CD4-positive, CD25-positive, alpha-beta regulatory T cell (primary cell): ENCODE measurements at regions not wholly inside any gene's neighbourhood (a gene's known extent, or its start where the extent isn't known, plus 50 kb on each side); places are given as distances from the start of the nearest gene placed in this dataset.

ENCODE experiments used
- ATAC-seq, 2 donors: fragments of 150-1000 bp; cut with Tn5 transposase; one replicate each; pipeline ENCODE4 v1.10.0; 2021; ENCODE audit warnings: low read depth in 2 of 2, moderate number of reproducible peaks in 2 of 2, moderate library complexity in 1 of 2
- DNase-seq, 3 donors: peaks; one replicate each; pipeline versions ENCODE4 v3.0.0 to v3.0.0-alpha.2; 2012 to 2022; ENCODE audit warnings: mixed read lengths in 1 of 3
- H3K27ac ChIP-seq: one replicate; pipeline ENCODE4 v1.7.0; 2013; ENCODE audit warnings: mild to moderate bottlenecking, low read length; ENCODE audit not compliant: insufficient read depth, poor library complexity, severe bottlenecking
- H3K27me3 ChIP-seq: one replicate; pipeline ENCODE4 v1.7.0; 2013; ENCODE audit warnings: low read length; ENCODE audit not compliant: control insufficient read depth, insufficient read depth
- H3K36me3 ChIP-seq: one replicate; pipeline ENCODE4 v1.7.0; 2013; ENCODE audit warnings: mild to moderate bottlenecking, low read length, moderate library complexity; ENCODE audit not compliant: control insufficient read depth, insufficient read depth
- H3K4me1 ChIP-seq: 2 replicates; pipeline ENCODE4 v1.7.0; 2013; ENCODE audit warnings: mild to moderate bottlenecking, low read length; ENCODE audit not compliant: insufficient read depth, control insufficient read depth, poor library complexity, severe bottlenecking
- H3K4me3 ChIP-seq: one replicate; pipeline ENCODE4 v1.7.0; 2013; ENCODE audit warnings: low read depth, mild to moderate bottlenecking, low read length, moderate library complexity
- H3K9me3 ChIP-seq, 2 experiments: 1 replicate in 1 of 2; 2 replicates in 1 of 2; pipeline ENCODE4 v1.7.0; 2013; ENCODE audit warnings: low read length in 2 of 2, mild to moderate bottlenecking in 1 of 2, moderate library complexity in 1 of 2; ENCODE audit not compliant: control insufficient read depth in 2 of 2
- H3K27ac Mint-ChIP-seq, 3 donors: one replicate each; pipeline ENCODE4 v1.8.0; 2020 to 2022; ENCODE audit warnings: mild to moderate bottlenecking in 3 of 3, mixed read lengths in 3 of 3, moderate library complexity in 2 of 3
- H3K27me3 Mint-ChIP-seq: one replicate; pipeline ENCODE4 v1.8.0; 2022; ENCODE audit warnings: mild to moderate bottlenecking, mixed read lengths
- H3K36me3 Mint-ChIP-seq: one replicate; pipeline ENCODE4 v1.8.0; 2020; ENCODE audit warnings: mixed read lengths
- H3K4me1 Mint-ChIP-seq, 4 donors: one replicate each; pipeline ENCODE4 v1.8.0; 2020 to 2022; ENCODE audit warnings: mixed read lengths in 4 of 4, mild to moderate bottlenecking in 1 of 4
- H3K4me3 Mint-ChIP-seq, 4 donors: one replicate each; pipeline ENCODE4 v1.8.0; 2020 to 2022; ENCODE audit warnings: mild to moderate bottlenecking in 4 of 4, mixed read lengths in 4 of 4, moderate library complexity in 3 of 4
- H3K9me3 Mint-ChIP-seq, 7 donors: one replicate each; pipeline ENCODE4 v1.8.0; 2020 to 2022; ENCODE audit warnings: mixed read lengths in 7 of 7, mild to moderate bottlenecking in 3 of 7, moderate library complexity in 2 of 7

DNA sequence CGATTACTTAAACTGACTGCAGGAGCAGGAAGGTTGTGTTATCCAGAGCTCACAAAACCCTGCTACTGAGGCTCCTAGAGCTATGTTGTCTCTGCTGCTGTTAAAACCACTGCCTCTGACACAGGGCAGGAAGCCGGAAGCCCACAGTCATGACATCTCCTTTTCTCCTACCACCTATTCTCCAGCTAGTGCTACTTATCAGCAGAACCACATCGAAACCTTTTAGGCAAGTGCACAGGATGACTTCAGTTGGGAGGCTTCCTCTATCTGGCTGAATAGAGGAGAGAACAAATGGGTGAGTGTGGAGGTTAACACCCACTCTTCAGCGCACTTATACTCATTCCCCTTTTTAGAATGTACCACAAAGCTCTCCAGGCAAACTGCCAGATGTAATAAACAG lies 638.0 kb downstream of the OTOL1 start:
- Mint-ChIP-seq H3K4me1 (no peaks in the 10 kb centered on the region), H3K4me3 (no peak overlapping the region)

GRCh38 chr3:162136136-162136535 lies 639.5 kb downstream of the OTOL1 start:
- Histone ChIP-seq H3K27me3 (no peaks in the 10 kb centered on the region), H3K9me3 (no peaks in the 10 kb centered on the region), H3K4me3 (no peak overlapping the region), H3K36me3 (no peaks in the 10 kb centered on the region), H3K27ac (no peak overlapping the region), H3K4me1 (no peaks in the 10 kb centered on the region)
- H3K9me3 Mint-ChIP-seq: peaks cover 0 to 3% (median 2%) of the 10 kb centered on the region in 7 donors
- no peaks in the 10 kb centered on the region for H3K27me3 Mint-ChIP-seq
- H3K27ac Mint-ChIP-seq: no peak overlapping the region
- no peaks in the 10 kb centered on the region for H3K4me1 Mint-ChIP-seq
- DNase-seq: no peak
- no peak for ATAC-seq
- no peaks in the 10 kb centered on the region for H3K36me3 Mint-ChIP-seq
- no peak overlapping the region for H3K4me3 Mint-ChIP-seq

More for the DNA sequence above, 638.0 kb downstream of the OTOL1 start:
- Histone ChIP-seq H3K4me3 (no peak overlapping the region), H3K27ac (no peak overlapping the region), H3K4me1 (no peaks in the 10 kb centered on the region), H3K36me3 (no peaks in the 10 kb centered on the region), H3K9me3 (no peaks in the 10 kb centered on the region), H3K27me3 (no peaks in the 10 kb centered on the region)
- Mint-ChIP-seq H3K27ac (no peak overlapping the region), H3K27me3 (no peaks in the 10 kb centered on the region), H3K36me3 (no peaks in the 10 kb centered on the region), H3K9me3 (peaks cover 0 to 3% (median 1%) of the 10 kb centered on the region in 7 donors)
- ATAC-seq (no peak), DNase-seq (peak in 1 of 3 donors; percentile 0)

GRCh38 chr3:162138509-162138908 lies 641.9 kb downstream of the OTOL1 start:
- Histone ChIP-seq H3K27me3 (no peaks in the 10 kb centered on the region), H3K9me3 (no peaks in the 10 kb centered on the region), H3K4me1 (no peaks in the 10 kb centered on the region), H3K4me3 (no peak overlapping the region), H3K27ac (no peak overlapping the region), H3K36me3 (no peaks in the 10 kb centered on the region)
- no peaks in the 10 kb centered on the region for H3K4me1 Mint-ChIP-seq
- no peaks in the 10 kb centered on the region for H3K36me3 Mint-ChIP-seq
- no peak overlapping the region for H3K27ac Mint-ChIP-seq
- H3K27me3 Mint-ChIP-seq: no peaks in the 10 kb centered on the region
- no peak for ATAC-seq
- peaks cover 0 to 8% (median 4%) of the 10 kb centered on the region in 7 donors for H3K9me3 Mint-ChIP-seq
- H3K4me3 Mint-ChIP-seq: no peak overlapping the region
- no peak for DNase-seq

GRCh38 chr3:162139841-162140240 lies 643.2 kb downstream of the OTOL1 start:
- no peak for ATAC-seq
- Mint-ChIP-seq H3K27me3 (no peaks in the 10 kb centered on the region), H3K27ac (no peak overlapping the region), H3K4me3 (no peak overlapping the region), H3K9me3 (peaks cover 2 to 10% (median 6%) of the 10 kb centered on the region in 7 donors), H3K4me1 (no peaks in the 10 kb centered on the region), H3K36me3 (no peaks in the 10 kb centered on the region)
- Histone ChIP-seq H3K27ac (no peak overlapping the region), H3K27me3 (no peaks in the 10 kb centered on the region), H3K4me3 (no peak overlapping the region), H3K4me1 (no peaks in the 10 kb centered on the region), H3K9me3 (no peaks in the 10 kb centered on the region), H3K36me3 (no peaks in the 10 kb centered on the region)
- DNase-seq: no peak

DNA sequence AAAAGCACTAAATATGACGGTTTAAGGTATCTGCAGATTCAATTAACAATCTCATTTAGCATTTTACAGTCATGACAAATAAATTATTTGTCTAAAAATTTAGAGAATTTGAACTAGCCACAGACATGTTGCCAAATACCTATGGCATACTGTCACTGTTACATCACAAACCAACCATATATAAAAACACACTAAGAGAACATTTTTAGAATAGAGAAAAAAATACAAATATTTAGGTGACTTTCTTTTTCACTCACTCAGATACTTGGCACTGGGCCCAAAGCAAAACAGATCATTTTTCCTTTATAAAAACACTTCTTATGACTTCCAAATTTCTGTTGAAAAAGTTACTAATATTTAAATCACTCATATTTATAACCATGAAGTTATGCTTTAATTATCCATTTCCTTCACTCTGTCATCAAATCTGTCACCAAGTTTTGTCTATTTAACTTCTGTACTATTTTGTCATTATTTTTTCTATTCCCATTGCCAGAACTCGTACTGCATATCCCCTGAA lies 644.7 kb downstream of the OTOL1 start:
- H3K27ac ChIP-seq: no peak overlapping the region
- no peaks in the 10 kb centered on the region for H3K27me3 Mint-ChIP-seq
- H3K27me3 ChIP-seq: no peaks in the 10 kb centered on the region
- no peak overlapping the region for H3K4me3 Mint-ChIP-seq
- peaks cover 2 to 10% (median 5%) of the 10 kb centered on the region in 7 donors for H3K9me3 Mint-ChIP-seq
- no peaks in the 10 kb centered on the region for H3K36me3 ChIP-seq
- no peak for DNase-seq
- ATAC-seq: no peak
- H3K36me3 Mint-ChIP-seq: no peaks in the 10 kb centered on the region
- no peaks in the 10 kb centered on the region for H3K9me3 ChIP-seq
- H3K4me1 ChIP-seq: no peaks in the 10 kb centered on the region
- H3K4me3 ChIP-seq: no peak overlapping the region
- H3K27ac Mint-ChIP-seq: no peak overlapping the region
- no peaks in the 10 kb centered on the region for H3K4me1 Mint-ChIP-seq

GRCh38 chr3:162142511-162142910 lies 645.9 kb downstream of the OTOL1 start:
- peaks cover 2 to 10% (median 5%) of the 10 kb centered on the region in 7 donors for H3K9me3 Mint-ChIP-seq
- H3K4me1 Mint-ChIP-seq: no peaks in the 10 kb centered on the region
- no peak overlapping the region for H3K4me3 ChIP-seq
- no peaks in the 10 kb centered on the region for H3K36me3 ChIP-seq
- DNase-seq (no peak), ATAC-seq (no peak)
- no peak overlapping the region for H3K27ac Mint-ChIP-seq
- H3K27ac ChIP-seq: no peak overlapping the region
- no peaks in the 10 kb centered on the region for H3K9me3 ChIP-seq
- H3K4me3 Mint-ChIP-seq: no peak overlapping the region
- no peaks in the 10 kb centered on the region for H3K36me3 Mint-ChIP-seq
- no peaks in the 10 kb centered on the region for H3K27me3 ChIP-seq
- no peaks in the 10 kb centered on the region for H3K4me1 ChIP-seq
- no peaks in the 10 kb centered on the region for H3K27me3 Mint-ChIP-seq

DNA sequence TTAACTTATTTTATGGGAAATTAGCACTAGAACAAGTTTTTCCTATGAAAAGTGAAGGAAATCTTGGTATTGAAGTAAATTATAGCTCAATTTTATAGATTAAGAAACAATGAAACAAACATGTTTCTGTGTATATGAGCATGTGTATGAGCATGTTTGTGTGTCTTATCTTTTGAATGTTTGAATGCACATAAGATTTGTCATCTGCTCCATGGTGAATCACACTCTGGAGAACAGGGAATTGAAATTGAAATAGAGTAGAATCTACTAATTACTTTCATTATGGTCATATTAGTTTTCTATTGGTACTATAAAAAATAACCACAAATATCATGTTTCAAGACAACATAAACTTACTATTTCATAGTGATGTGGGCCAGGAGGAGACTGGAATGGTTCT lies 646.6 kb downstream of the OTOL1 start:
- ATAC-seq (no peak), DNase-seq (no peak)
- Mint-ChIP-seq H3K4me3 (no peak overlapping the region), H3K36me3 (no peaks in the 10 kb centered on the region), H3K9me3 (peaks cover 2 to 10% (median 7%) of the 10 kb centered on the region in 7 donors), H3K27ac (no peak overlapping the region), H3K4me1 (no peaks in the 10 kb centered on the region), H3K27me3 (no peaks in the 10 kb centered on the region)
- H3K27me3 ChIP-seq: no peaks in the 10 kb centered on the region
- no peaks in the 10 kb centered on the region for H3K4me1 ChIP-seq
- H3K9me3 ChIP-seq: no peaks in the 10 kb centered on the region
- H3K36me3 ChIP-seq: no peaks in the 10 kb centered on the region
- no peak overlapping the region for H3K27ac ChIP-seq
- H3K4me3 ChIP-seq: no peak overlapping the region

DNA sequence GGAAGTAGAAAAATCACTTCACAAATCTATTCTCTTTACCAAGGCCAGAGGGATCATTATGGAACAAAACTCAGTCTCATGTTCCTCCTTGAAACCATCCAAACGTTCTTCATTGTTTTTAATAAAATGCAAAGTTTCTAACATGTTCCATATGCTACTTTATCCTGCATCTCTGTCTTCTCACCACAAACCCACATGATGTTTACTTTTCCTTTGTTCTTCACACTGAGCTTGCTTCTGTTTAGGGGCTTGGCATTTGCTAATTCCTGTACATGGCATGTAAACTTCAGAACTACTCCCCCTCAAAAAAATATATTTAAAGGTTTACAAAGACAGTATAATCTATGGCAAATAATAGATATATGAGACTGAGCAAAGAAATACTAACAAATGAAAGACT lies 651.4 kb downstream of the OTOL1 start:
- Histone ChIP-seq H3K27ac (no peak overlapping the region), H3K4me3 (no peak overlapping the region), H3K9me3 (peaks cover 0 to 4% of the 10 kb centered on the region in 2 experiments), H3K4me1 (no peaks in the 10 kb centered on the region), H3K27me3 (no peaks in the 10 kb centered on the region), H3K36me3 (no peaks in the 10 kb centered on the region)
- Mint-ChIP-seq H3K4me3 (no peak overlapping the region), H3K27ac (no peak overlapping the region), H3K36me3 (no peaks in the 10 kb centered on the region), H3K27me3 (no peaks in the 10 kb centered on the region), H3K9me3 (peaks cover 0 to 13% (median 2%) of the 10 kb centered on the region in 7 donors), H3K4me1 (no peaks in the 10 kb centered on the region)
- ATAC-seq (no peak), DNase-seq (no peak)
